GM13977 (cell line): ENCODE measurements at regions not wholly inside any gene's neighbourhood (a gene's known extent, or its start where the extent isn't known, plus 50 kb on each side); places are given as distances from the start of the nearest gene placed in this dataset.

ENCODE experiments used
- DNase-seq: peaks from one replicate; pipeline ENCODE4 v3.0.0; 2012; ENCODE audit warnings: low spot score
- in situ Hi-C: fragments of 300-500 bp; cut with MboI; formaldehyde crosslinking; loops from one replicate; pipeline ENCODE4 v1.12.0; 2022; ENCODE audit warnings: low sequenced_read_pairs, low pct_unique_long_range_greater_than_20kb, mixed read lengths, inconsistent platforms; ENCODE audit not compliant: unreplicated experiment
- TF ChIP-seq, protein P1 (sequence below): IDR thresholded peaks from 2 replicates; pipeline ENCODE4 v1.5.1; 2012; ENCODE audit warnings: mild to moderate bottlenecking, control low read depth; ENCODE audit not compliant: insufficient read depth; ENCODE audit errors: extremely low read depth, missing control alignments

DNA sequence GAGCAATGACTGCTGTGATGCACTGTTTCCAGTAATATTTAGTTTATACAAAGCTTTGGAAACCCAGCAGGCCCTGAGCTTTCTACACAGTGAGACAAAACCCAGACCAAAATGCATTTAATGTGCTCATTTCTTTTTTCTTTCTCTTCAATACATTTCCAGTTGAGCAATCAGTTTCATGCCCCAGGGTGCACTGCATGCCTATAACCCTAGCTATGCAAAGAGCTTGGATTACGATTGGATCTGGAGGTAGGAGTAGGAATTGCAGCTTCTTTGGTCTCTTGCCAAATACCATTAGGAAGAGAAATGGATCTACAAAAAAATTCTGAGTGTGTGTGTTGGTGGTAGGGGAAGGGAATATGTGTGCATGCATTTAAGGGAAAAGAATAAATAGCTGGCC lies 1001.4 kb downstream of the SQOR start:
- no peak for DNase-seq
- in situ Hi-C loops = no loop called here
- TF ChIP-seq, protein P1, sequence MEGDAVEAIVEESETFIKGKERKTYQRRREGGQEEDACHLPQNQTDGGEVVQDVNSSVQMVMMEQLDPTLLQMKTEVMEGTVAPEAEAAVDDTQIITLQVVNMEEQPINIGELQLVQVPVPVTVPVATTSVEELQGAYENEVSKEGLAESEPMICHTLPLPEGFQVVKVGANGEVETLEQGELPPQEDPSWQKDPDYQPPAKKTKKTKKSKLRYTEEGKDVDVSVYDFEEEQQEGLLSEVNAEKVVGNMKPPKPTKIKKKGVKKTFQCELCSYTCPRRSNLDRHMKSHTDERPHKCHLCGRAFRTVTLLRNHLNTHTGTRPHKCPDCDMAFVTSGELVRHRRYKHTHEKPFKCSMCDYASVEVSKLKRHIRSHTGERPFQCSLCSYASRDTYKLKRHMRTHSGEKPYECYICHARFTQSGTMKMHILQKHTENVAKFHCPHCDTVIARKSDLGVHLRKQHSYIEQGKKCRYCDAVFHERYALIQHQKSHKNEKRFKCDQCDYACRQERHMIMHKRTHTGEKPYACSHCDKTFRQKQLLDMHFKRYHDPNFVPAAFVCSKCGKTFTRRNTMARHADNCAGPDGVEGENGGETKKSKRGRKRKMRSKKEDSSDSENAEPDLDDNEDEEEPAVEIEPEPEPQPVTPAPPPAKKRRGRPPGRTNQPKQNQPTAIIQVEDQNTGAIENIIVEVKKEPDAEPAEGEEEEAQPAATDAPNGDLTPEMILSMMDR = no peak

DNA sequence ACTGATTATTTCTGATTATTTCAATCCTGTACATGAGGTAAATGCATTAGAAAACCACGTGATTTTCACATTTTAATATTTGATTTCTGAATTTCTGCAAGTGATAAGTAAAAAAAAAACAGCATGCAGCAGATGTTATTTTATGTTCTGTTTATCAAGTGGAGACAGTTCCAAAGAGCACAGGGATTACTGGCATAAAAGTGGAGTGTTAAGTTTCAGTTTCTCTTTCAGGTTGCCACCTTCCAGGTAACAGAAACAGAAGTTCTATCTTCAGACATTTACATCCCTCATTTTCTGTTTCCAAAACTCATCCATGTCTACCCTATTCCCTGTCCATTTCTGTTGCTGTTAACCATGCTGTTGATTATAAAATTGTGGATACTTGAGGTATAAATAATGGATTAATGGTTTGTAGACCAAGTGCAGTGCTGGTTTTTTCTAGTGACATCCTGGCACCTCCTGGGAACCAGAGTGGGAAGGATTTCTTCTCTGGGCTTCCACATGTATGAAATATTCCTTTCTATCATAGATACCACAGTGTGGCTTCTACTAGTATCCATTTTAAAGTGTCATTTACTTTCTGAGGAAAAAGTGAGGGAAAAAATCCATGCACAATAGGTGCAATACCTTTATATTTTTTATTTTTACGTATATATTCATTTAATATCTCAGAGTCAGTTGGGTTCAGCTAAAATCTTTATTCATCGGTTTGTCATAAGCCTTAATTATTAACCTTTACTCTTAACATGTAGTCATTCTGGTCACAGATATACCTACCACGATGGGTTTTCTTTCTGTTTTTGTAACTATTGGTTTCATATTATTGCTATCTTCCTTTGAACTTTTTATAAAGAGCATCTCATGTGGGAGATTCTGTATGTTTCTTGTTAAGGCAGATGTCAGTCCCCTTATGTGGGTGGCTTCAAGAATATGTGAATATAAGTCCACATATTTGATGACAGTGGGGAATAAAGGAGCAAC lies 1010.0 kb downstream of the SQOR start:
- in situ Hi-C loops = no loop called here
- TF ChIP-seq, protein P1 = no peak
- no peak for DNase-seq

DNA sequence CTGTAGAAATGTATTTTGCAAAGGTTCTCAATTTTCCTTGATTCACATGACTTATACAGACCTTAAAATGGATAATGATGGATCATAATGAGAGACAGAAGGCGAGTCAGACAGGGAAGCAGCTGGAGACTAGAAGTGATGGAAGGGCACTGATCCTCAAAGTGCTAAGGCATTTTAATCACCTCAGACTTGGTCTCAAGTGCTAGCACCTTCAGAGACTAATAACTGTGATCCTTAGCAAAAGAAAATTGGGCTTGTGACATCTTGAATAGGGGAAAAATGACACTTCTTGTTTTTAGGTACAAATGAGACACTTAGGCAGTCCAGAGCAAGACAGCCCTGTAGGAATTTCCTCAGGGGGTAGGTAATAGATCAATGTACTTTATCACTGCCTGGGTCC lies 1011.7 kb downstream of the SQOR start:
- in situ Hi-C loops = no loop called here
- DNase-seq = no peak
- TF ChIP-seq, protein P1 = no peak

DNA sequence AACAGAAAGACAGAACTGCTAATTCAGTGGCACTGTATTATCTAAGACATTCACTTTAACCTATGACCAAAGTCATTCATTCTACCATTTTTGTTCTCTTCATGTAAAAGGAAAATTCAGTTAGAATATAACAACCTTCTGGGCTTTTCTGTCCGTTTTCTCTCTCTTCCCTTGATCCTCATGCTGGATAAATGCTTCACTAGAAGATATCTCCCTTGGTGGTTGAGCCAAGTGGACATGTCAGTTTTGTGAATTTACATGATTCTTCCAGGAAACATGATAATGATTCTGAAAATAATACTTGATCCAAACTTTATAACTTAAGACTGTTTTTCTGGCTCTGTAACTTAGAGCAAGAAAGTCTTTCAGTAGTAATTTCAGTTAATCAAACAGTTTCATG lies 1012.2 kb downstream of the SQOR start:
- in situ Hi-C loops = no loop called here
- DNase-seq = no peak
- TF ChIP-seq, protein P1 = no peak

DNA sequence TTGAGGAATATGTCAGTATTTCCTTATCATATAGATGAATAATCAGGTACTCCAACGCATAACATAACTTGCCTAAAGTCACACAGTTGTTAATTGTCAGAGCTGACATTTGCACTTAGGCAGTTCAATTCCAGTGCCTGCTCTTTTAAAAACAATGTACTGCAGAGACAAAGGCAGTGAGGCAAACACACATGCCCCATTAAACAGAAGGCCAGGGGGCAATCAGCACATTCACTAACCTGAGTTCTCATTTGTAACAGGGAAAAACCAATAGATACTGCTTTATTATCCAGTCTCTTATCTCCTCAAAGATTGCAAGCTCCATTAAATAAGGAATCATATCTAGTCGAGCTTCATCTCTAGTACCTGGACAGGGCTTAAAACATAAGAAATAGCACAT lies 1017.4 kb downstream of the SQOR start:
- in situ Hi-C loops = no loop called here
- DNase-seq = no peak
- TF ChIP-seq, protein P1 = no peak

DNA sequence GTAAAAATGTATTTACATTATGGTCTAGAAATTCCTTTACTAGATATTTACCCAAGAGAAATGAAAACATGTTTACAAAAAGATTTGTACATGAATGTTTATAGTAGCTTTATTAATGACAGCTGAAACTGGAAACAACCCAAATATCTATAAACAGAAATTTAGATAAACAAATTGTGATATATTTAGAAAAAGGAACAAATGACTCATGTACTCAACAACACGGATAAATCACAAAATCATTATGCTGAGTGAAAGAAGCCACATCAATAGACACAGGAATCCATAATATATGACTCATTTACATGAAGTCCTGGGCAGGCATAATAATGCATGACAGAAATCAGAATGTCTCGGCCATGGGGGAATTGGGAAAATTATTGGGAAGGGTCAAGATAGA lies 1020.2 kb downstream of the SQOR start:
- TF ChIP-seq, protein P1 = no peak
- no peak for DNase-seq

More for the DNA sequence above, 1020.2 kb downstream of the SQOR start:
- in situ Hi-C loops = no loop called here
